GM12873 (cell line): ENCODE measurements at regions not wholly inside any gene's neighbourhood (a gene's known extent, or its start where the extent isn't known, plus 50 kb on each side); places are given as distances from the start of the nearest gene placed in this dataset.

Experiments used
- CTCF ChIP-seq: IDR thresholded peaks from 2 replicates; pipeline ENCODE4 v1.5.1; 2012; ENCODE audit warnings: low read depth, mild to moderate bottlenecking, moderate library complexity, low read length, control low read depth; ENCODE audit not compliant: insufficient read depth; ENCODE audit errors: missing control alignments

DNA sequence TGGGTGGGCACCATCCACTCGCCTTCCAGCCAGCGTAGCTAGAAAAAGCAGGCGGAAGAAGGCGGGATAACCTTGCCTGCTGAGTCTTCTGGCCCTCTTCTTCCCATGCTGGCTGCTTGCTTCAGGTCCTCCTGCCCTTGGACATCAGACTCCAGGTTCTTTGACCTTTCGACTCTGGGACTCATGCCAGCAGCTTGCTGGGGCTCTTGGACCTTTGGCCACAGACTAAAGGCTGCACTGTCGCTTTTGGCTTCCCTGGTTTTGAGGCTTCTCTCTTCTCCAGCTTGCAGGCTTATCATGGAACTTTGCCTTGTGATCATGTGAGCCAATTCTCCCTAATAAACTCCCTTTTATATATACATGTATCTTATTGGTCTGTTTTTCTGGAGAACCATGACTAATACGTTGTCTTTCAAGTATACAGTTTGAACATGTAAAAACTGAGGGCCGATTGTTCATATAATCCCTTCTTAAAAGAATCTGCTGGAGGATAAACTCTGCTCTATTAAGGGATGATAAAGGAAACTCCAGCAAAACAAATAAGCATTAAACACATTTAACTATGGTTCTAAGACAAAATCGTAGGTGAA lies 116.6 kb upstream of the LCORL start:
- no peak for TF ChIP-seq CTCF

GRCh38 chr4:18134111-18134510 lies 112.6 kb upstream of the LCORL start:
- TF ChIP-seq CTCF = no peak

DNA sequence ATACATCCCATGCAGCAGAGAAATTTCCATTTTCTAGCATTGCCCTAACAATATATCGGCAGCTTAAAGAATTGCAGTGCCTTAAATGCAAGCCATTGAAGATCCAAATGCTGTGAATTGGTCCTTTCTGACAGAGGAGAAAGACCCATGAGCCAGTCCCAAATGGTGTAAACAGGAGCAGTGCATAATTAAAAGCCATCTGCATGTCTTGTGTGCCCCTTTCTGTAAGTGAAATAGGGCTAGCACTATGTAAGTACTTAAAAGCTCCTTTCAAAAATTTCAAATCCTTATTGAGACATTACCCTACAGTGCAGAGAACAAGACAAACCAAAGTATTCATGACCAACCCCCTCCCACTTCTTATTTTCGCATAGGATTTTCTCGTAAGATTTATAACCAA lies 108.7 kb upstream of the LCORL start:
- TF ChIP-seq CTCF = no peak

DNA sequence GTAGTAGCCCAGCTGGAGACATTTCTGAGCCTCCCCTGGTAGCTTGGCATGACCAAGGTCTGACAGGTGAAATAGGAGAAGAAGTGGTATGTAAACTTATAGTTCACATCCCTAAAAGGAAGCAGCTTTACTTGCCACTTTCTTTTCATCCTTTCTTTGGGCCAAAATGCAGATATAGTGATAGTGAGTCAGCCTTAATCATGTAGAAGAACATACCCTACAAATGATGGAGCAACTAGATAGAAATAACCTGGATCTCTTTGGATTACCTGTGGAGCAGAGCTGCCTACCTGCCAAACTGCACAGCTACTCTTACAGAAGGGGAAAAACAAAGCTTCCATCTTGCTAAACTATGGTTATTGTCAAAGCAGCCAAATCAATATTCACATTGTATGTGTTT lies 106.7 kb upstream of the LCORL start:
- TF ChIP-seq CTCF = no peak

DNA sequence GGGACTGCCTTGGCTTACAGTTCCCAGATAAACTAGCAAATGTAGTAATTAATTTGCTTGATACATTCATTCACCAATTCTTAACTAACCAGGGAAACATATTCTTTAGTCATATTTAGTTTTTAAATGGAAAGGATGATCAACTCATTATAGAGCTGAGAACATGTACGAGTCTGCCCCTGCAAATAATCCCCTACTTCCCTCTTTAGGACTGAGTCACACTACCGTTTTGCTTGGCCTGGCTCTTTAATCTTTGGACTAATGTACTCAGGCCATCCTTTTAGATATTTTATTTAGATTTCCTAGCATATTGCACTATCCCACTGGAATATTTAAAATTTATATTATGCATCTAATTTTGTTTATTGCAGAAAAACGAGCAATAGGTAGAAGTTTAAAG lies 105.5 kb upstream of the LCORL start:
- no peak for TF ChIP-seq CTCF

DNA sequence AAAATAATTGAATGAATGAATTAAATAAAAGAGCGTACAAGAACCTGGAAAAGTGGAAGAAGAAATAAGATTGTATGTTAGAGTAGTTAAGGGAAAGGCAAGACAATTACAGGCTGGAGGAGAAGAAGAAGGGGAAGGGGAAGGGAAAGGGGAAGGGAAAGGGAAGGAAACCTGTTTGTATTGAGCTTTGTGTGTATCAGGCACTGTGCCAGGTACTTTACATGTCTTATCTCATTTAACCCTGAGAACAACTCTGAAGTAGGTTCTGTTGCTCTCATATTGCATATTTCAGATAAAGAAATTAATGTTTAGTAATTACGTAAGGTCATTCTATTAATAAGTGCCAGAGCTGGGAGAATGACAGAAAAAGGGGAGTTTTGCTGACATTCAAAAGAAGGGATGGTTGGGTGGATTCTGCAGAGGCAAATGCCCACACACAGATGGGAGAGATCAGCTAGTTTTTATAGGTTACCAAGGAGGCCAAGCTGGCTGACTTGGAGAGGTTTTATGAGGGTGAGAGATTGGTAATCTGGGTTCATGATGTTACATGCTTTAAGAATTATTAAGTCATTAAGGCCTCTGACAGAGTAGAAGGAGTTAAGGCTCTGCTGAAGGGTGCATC lies 92.3 kb upstream of the LCORL start:
- TF ChIP-seq CTCF = no peak

GRCh38 chr4:18111081-18111480 lies 89.5 kb upstream of the LCORL start:
- TF ChIP-seq CTCF = no peak
